HG03354 (cell line): ENCODE measurements at regions not wholly inside any gene's neighbourhood (a gene's known extent, or its start where the extent isn't known, plus 50 kb on each side); places are given as distances from the start of the nearest gene placed in this dataset.
"Not testable (repeated sequence)": the region's sequence is repeated elsewhere in the genome, so short reads cannot be mapped to it uniquely, and the experiment has no call there.

Experiments used
- ATAC-seq: cut with Tn5 transposase; IDR thresholded peaks from one replicate; pipeline ENCODE4 v1.9.1; 2021; ENCODE audit warnings: mild to moderate bottlenecking; ENCODE audit not compliant: unreplicated experiment, poor library complexity, severe bottlenecking

GRCh38 chr2:83386549-83386948 lies 1072.5 kb downstream of the SUCLG1 start:
- ATAC-seq, result no peak

- no peak for ATAC-seq
Observed at GRCh38 chr2:83378921-83379320, 1080.2 kb downstream of the SUCLG1 start.

- ATAC-seq, result no peak
Observed at GRCh38 chr2:83376731-83377130, 1082.3 kb downstream of the SUCLG1 start.

GRCh38 chr2:83370419-83370762 lies 1088.7 kb downstream of the SUCLG1 start:
- ATAC-seq, result no peak

DNA sequence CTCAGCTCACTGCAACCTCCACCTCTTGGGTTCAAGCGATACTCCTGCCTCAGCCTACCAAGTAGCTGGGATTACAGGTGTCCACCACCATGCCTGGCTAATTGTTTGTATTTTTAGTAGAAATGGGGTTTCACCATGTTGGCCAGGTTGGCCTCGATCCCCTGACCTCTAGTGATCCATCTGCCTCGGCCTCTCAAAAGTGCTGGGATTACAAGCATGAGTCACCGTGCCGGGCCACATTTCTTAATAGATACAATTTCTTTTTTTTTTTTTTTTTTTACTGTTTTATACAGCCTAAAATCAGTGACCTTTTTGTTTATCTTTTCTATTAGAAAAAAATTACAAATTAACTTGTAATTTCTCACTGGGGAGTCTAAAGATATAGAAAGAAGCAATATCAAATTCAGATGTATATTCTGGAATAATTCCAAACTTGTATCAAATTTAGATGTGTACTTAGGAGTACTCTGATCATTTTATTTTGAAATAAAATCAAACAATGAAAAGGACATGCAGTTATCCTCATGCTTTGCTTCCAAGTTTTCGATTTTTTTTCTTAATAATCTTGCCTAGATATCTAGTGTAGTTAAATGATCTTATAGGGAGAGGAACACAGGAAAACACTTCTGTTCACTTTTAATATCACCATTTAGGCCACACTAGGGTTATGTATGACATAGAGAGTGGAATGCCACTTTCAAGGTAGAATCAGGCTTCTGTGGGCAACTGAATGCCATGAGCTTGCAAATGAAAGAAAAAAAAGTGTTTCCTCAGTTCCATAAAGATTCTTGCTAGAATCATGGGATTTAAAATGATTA lies 1089.3 kb downstream of the SUCLG1 start:
- no peak for ATAC-seq

- ATAC-seq, result no peak
Observed at GRCh38 chr2:83368916-83369315, 1090.2 kb downstream of the SUCLG1 start.

DNA sequence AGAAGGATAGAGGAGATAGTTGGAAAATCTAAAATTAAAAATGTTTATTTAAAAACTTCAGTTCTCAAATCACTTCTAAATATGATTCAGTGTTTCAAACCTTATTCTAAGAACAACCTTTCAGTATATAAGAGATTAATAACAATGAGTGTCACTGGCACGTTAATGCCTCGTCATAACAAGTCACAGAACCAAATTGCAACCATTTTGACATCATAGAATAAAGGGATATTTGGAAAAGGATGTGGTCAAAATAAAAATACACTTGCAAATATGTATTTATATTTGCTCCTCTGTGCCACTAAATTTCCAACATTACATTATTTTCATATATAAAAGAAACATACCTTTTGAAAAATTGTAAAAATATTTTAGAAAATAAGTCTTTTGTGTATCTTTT lies 1090.6 kb downstream of the SUCLG1 start:
- no peak for ATAC-seq

DNA sequence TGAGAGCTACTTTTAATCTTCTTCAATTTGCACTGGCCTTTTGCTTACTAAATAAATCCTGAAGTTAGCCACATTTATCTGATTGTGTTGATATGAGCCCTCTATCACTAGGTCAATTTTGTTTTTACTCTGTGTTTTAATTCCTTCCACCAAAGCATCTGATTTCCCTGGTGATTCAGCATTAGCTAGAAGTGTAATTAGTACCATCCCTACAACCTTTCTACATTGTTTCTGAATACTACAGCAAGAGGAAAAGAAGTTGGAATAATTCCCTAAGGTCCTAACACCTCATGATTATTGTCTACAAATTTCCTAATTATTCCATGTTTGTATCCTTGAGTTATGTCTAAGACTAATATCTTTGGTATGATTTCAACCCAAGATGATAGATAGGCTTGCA lies 1093.6 kb downstream of the SUCLG1 start:
- no peak for ATAC-seq

GRCh38 chr2:83364264-83364663 lies 1094.8 kb downstream of the SUCLG1 start:
- no peak for ATAC-seq

GRCh38 chr2:83363138-83363537 lies 1095.9 kb downstream of the SUCLG1 start:
- ATAC-seq, result not testable (repeated sequence)

- no peak for ATAC-seq
Observed at GRCh38 chr2:83359336-83359735, 1099.7 kb downstream of the SUCLG1 start.

DNA sequence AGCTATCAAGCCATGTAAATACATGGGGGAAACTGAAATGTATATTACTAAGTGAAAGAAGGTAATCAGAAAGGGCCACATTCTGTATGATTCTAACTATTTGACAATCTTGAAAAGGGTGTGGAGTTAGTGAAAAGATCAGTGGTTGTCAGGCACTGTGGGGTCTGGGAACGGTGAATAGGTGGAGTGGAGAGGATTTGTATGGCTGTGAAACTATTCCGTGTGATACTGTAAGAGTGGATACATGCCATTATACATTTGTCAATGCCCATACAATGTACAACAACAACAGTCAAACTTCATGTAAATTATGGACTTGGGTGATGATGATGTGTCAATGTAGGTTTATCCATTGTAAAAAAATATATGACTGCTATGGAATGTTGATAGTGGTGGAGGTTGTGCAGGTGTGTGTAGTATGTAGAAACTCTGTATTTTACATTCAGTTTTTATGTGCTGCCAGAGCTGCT lies 1116.2 kb downstream of the SUCLG1 start:
- no peak for ATAC-seq

DNA sequence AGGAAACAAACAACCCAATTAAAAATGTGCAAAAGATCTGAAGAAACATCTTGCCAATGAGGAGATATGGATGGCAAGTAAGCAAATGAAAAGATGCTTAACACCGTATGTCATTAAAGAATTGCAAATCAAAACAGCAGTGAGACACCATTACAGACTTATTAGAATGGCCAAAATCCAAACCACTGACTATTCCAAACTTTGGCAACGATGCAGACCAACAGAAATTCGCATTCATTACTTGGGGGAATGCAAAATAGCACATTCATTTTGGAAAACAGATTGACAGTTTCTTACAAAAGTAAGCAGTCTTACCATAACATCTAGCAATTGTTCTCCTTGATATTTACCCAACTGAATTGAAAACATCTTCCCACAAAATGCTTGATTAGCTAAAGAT lies 1118.7 kb downstream of the SUCLG1 start:
- no peak for ATAC-seq

DNA sequence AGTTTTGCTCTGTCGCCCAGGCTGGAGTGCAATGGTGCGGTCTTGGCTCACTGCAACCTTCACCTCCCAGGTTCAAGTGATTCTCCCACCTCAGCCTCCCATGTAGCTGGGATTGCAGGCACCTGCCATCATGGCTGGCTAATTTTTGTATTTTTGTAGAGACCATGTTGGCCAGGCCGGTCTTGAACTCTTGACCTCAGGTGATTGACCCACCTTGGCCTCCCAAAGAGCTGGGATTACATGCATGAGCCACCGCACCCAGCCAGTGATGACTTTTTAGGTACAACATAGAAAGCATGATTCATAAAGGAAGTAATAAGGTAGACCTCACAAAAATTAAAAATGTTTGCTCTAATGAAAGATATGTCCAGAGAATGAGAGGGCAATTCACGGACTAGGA lies 1119.1 kb downstream of the SUCLG1 start:
- not testable (repeated sequence) for ATAC-seq

GRCh38 chr2:83331810-83332209 lies 1127.3 kb downstream of the SUCLG1 start:
- ATAC-seq, result no peak

GRCh38 chr2:83323038-83323437 lies 1136.0 kb downstream of the SUCLG1 start:
- no peak for ATAC-seq

GRCh38 chr2:83320053-83320452 lies 1139.0 kb downstream of the SUCLG1 start:
- ATAC-seq, result no peak

DNA sequence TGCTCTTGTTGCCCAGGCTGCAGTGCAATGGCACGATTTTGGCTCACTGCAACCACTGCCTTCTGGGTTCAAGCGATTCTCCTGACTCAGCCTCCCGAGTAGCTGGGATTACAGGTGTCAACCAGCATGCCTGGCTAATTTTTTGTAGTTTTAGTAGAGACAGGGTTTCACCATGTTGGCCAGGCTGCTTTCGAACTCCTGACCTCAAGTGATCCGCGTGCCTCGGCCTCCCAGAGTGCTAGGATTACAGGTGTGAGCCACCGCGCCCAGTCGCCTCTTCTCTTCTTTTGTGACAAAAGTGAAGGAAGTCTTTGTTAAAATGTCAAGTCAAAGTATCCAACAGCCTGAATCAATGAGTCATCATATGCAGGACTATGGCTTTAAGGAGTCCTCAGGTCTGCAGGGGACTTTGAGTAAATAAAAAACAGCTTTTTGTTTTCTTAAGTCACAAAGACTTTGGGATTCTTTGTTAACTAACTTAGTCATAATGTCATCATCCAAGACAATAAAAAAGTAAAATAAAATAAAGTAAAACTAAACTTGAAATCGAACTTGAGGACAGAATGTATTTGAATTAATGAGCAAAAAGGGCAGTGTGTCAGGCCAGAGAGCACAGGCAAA lies 1153.2 kb downstream of the SUCLG1 start:
- ATAC-seq, result no peak

DNA sequence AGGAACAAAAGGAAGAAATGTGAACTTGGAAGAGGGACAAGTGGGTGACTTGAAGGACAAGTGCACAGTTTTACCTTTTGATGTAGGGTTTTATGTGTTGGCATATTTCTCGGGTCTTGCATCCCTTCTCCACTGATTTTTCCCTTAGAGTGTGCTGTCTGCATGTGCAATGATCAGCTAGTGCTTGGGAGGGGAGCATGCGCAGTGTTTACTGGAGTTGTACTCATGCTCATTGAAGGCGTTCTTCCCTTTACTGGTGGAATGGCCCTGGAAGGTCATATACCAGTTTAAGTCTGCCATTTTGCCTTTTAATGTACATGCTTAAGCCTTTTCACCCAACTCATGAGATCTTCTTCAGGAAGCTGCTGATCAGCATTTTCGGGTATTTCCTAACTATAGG lies 1168.0 kb downstream of the SUCLG1 start:
- ATAC-seq, result no peak

DNA sequence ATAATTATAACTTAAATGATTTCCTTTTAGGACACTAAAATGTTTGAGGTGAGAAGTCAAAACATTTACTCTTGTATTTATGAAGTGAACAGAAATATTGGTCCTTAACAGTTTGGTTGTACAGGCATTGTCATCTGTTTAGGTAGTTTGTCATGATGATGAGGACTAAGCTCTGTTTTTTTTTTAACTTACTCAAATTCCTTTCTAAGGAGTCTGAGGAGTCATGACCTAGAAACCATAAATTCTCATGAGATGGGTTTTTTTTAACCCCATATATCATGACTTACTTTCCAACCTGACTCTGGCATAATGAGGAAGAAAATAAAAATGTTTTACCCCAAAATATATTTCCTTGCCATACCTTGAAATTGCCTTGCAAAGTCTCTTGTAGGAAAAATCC lies 1176.2 kb downstream of the SUCLG1 start:
- ATAC-seq, result no peak

- ATAC-seq, result no peak
Observed at GRCh38 chr2:83282043-83282795, 1176.9 kb downstream of the SUCLG1 start.
